GM18505 (cell line): ENCODE measurements at regions not wholly inside any gene's neighbourhood (a gene's known extent, or its start where the extent isn't known, plus 50 kb on each side); places are given as distances from the start of the nearest gene placed in this dataset.

ENCODE experiments used
- ATAC-seq: cut with Tn5 transposase; IDR thresholded peaks from one replicate; pipeline ENCODE4 v1.9.1; 2021; ENCODE audit not compliant: unreplicated experiment
- POLR2A ChIP-seq: IDR thresholded peaks from 4 replicates; pipeline ENCODE4 v1.6.1; 2011; ENCODE audit warnings: borderline replicate concordance; ENCODE audit not compliant: insufficient read depth, insufficient read length; ENCODE audit errors: extremely low read depth

- ATAC-seq = no peak
- TF ChIP-seq POLR2A = no peak
These were observed 68.3 kb upstream of the EDN1 start for GRCh38 chr6:12221856-12222255.

- no peak for TF ChIP-seq POLR2A
- no peak for ATAC-seq
These were observed 67.5 kb upstream of the EDN1 start for GRCh38 chr6:12222405-12223366.

GRCh38 chr6:12223383-12223782 lies 66.8 kb upstream of the EDN1 start:
- TF ChIP-seq POLR2A = no peak
- ATAC-seq = no peak

GRCh38 chr6:12224251-12224650 lies 65.9 kb upstream of the EDN1 start:
- TF ChIP-seq POLR2A = no peak
- no peak for ATAC-seq

GRCh38 chr6:12228447-12229146 lies 61.6 kb upstream of the EDN1 start:
- TF ChIP-seq POLR2A = no peak
- ATAC-seq = no peak

GRCh38 chr6:12229332-12229731 lies 60.8 kb upstream of the EDN1 start:
- no peak for ATAC-seq
- TF ChIP-seq POLR2A = no peak

GRCh38 chr6:12230523-12230922 lies 59.6 kb upstream of the EDN1 start:
- TF ChIP-seq POLR2A = no peak
- ATAC-seq = no peak

GRCh38 chr6:12232339-12232738 lies 57.8 kb upstream of the EDN1 start:
- TF ChIP-seq POLR2A = no peak
- peak; percentile 63 for ATAC-seq

- ATAC-seq = no peak
- no peak for TF ChIP-seq POLR2A
These were observed 57.3 kb upstream of the EDN1 start for GRCh38 chr6:12232821-12233220.

- no peak for TF ChIP-seq POLR2A
- ATAC-seq = no peak
These were observed 56.2 kb upstream of the EDN1 start for GRCh38 chr6:12233693-12234571.

- ATAC-seq = no peak
- no peak for TF ChIP-seq POLR2A
These were observed 54.8 kb upstream of the EDN1 start for GRCh38 chr6:12235341-12235740.

GRCh38 chr6:12238219-12238618 lies 51.9 kb upstream of the EDN1 start:
- ATAC-seq = no peak
- no peak for TF ChIP-seq POLR2A
